ENCODE measurements at regions not wholly inside any gene's neighbourhood (a gene's known extent, or its start where the extent isn't known, plus 50 kb on each side); places are given as distances from the start of the nearest gene placed in this dataset.

DNA sequence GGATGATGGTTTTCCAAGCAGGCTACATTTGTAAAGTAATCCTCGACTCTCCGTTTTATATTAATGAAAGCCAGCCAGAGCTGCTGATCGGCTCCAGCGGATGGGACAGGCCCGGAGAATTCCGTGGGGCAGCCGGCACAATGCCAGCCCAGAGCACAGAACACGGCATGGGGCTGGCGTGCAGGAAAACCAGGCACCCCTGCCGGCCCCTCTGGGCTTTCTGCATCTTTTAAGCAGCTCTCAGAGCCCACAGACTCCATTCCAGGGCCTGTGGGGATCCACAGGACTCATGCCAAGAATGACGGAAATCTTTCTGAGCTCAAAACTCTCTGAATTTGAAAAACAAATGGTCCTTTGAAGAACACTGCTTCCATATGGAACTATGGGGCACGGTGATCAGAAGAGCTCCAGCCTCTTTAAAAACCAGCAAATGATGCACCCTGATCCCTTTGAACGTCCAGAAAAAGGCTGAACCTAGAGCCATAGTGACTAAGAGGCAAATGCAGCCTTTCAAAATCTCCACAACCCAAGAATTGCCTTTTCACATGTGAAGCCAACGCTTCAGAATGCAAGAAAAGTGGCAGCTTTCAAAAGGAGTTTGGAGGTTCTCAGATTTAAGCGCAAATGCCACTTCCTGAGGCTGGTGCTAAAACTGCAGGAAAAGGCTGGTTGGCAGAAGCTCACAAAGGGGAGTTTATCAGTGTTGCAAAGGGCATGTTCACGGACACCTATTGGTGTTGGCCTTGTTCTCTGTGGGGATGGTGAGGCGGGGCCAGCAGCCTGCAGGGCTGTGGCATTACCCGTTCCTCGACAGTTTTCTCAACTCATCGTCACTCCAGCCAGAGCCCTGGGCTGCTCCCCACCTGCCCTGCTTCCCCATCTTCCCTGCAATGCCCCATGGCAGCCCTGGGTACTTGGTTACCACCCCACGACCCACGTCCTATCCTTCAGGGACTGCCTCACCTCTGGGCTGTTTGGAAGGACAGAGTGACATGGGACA, 212.5 kb downstream of the CTTN start:
- H3K9me3 Mint-ChIP-seq: no peaks in the 10 kb centered on the region
- H3K27me3 Mint-ChIP-seq: peaks cover 2% of the 10 kb centered on the region
- no peaks in the 10 kb centered on the region for H3K36me3 Mint-ChIP-seq (ENCODE audit: low read depth)
- DNase-seq: no peak
- H3K4me3 Mint-ChIP-seq: no peak overlapping the region
- no peak overlapping the region for H3K27ac Mint-ChIP-seq
- ChIA-PET POLR2A (no interaction called here), CTCF (no interaction called here)
- no peaks in the 10 kb centered on the region for H3K4me1 Mint-ChIP-seq

DNA sequence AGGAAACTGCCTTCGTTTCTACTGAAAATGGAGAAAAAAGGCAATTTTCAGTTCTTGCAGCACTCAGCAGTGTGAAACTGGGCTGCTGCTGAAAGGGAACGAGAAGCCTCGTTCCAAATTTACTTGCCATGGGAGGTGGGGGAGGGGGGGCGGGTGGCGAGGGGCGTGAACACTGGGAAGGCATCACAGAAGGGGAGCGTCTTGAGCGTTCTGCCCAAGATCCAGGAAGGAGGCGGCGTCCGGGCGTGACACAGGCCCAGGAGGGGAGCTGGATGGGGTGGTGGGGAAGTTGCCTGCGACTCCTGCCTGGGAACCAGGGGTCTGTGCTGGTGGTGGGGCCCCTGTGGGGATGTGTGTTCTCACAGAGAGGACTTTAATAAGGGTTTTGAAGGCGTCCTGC, 213.5 kb downstream of the CTTN start:
- no peak for DNase-seq
- Mint-ChIP-seq H3K4me1 (no peaks in the 10 kb centered on the region), H3K9me3 (no peaks in the 10 kb centered on the region), H3K4me3 (no peak overlapping the region), H3K36me3 (ENCODE audit: low read depth) (no peaks in the 10 kb centered on the region), H3K27ac (no peak overlapping the region), H3K27me3 (peaks cover 2% of the 10 kb centered on the region)
- CTCF ChIA-PET: no interaction called here
- POLR2A ChIA-PET: no interaction called here

DNA sequence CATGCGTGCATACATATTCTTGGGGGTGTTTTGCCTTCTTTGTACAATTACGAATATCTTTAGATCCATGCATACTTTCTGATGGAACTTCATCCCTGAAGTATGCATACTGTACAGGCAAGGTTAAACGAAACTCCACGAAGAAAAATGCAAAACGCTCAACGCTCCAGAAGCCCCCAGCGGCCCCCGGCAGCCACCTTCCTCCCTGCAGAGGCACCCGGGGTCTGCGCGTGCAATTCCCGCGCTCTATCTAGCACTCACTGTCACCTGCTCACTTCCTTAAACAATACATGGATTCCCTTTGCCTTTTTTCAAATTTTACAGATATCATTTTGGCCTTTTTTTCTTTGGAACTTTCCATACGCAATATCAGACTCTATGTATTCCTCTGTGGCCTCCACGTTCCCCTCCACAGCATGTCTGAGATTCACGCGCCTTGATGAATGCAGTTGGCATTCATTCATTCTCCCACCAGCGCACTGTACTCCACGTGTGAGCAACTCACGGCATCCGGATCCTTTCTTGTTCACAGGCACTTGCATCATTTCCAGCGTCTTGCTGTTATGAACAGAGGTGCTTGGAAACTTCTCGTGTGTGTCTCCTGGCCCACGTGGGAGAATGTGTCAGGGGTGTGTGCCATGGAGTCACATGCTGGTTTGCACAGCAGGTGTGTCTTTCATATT, 214.3 kb downstream of the CTTN start:
- H3K4me1 Mint-ChIP-seq: no peaks in the 10 kb centered on the region
- DNase-seq: no peak
- no peaks in the 10 kb centered on the region for H3K9me3 Mint-ChIP-seq
- H3K36me3 Mint-ChIP-seq (ENCODE audit: low read depth): no peaks in the 10 kb centered on the region
- POLR2A ChIA-PET: no interaction called here
- peaks cover 2% of the 10 kb centered on the region for H3K27me3 Mint-ChIP-seq
- H3K27ac Mint-ChIP-seq: no peak overlapping the region
- H3K4me3 Mint-ChIP-seq: no peak overlapping the region
- CTCF ChIA-PET: no interaction called here

DNA sequence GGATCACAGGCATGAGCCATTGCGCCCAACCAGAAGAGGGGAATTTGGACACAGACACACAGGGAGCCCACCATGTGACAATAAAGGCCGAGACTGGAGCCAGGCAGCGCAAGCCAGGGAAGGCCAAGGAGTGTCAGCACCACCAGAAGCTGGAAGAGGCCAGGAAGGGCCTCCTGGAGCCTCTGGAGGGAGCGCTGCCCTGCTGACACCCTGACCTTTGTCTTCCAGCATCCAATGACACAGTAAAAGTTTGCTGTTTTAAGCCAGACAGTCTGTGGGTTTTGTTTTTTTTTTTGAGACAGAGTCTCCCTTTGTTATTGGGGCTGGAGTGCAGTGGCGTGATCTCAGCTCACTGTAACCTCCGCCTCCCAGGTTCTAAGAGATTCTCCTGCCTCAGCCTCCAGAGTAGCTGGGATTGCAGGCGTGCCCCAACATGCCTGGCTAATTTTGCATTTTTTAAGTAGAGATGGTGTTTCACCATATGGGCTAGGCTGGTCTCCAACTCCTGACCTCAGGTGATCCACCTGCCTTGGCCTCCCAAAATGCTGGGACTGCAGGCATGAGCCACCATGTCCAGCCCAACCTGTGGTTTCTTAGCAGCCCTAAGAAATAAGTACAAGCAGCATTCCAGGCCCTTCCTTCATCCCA, 215.8 kb downstream of the CTTN start:
- Mint-ChIP-seq H3K4me3 (no peak overlapping the region), H3K27me3 (peaks cover 2% of the 10 kb centered on the region), H3K4me1 (no peaks in the 10 kb centered on the region), H3K9me3 (no peaks in the 10 kb centered on the region), H3K36me3 (ENCODE audit: low read depth) (no peaks in the 10 kb centered on the region), H3K27ac (no peak overlapping the region)
- no peak for DNase-seq
- ChIA-PET POLR2A (no interaction called here), CTCF (no interaction called here)

DNA sequence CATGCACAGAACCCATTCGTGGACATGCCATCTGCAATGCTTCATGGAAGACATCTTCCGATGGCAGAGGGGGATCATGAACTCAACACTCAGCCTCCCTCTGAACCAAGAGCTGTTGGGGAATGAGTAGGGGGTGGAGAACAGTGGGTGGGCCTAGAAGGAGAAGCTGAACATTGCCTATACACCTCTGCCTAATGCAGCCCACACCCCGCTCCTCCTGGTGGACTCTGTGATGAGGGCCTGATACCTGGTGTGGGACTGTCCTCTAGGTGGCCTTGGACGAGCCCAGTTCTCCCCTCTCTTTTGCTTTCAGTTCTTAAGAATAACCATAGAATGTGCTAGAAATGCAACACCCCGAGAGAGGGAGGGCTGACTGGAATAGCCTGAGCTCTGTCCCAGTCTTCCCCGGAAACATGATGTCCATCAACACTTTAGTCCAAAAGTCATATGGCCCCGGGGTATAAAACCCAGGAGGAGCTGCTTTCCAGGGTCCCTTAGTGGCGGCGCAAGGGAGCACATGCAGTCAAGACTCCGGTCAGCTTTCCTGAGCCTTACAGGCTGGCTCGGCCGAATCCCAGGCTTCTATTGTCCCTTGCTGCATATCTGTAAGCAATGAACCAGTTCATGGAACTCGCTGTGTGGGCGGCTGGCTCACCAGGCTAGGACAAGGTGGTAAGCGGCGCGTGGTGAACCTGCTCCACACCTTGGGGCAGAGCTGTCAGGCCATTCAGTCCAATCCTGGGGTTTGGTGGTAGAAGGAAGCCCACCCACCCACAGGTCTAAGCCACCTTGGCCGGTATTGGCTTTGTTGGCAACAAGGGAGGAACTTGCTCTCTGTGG, 216.9 kb downstream of the CTTN start:
- ChIA-PET CTCF (no interaction called here), POLR2A (no interaction called here)
- no peaks in the 10 kb centered on the region for H3K36me3 Mint-ChIP-seq (ENCODE audit: low read depth)
- no peak for DNase-seq
- no peaks in the 10 kb centered on the region for H3K9me3 Mint-ChIP-seq
- no peaks in the 10 kb centered on the region for H3K4me1 Mint-ChIP-seq
- no peak overlapping the region for H3K4me3 Mint-ChIP-seq
- no peaks in the 10 kb centered on the region for H3K27me3 Mint-ChIP-seq
- H3K27ac Mint-ChIP-seq: no peak overlapping the region

DNA sequence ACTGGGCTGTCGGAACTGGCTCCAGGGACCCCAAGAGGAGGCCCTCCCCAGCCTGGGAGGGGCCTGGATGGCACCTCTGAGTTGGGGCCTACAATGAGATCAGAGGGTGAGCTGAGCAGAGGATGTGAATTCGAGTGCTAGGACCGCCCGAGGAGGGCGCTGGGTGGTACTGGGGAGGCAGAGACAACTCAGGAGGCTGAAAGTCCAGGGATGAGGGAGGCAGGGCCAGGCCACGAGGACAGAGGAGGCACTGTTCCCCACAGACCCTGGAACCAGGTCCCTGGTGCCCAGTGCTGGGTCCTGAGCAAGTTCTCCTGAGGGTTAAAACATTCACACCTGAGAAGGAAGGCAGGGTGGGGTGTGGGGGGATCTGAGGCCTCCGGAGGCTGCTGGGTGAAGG, 218.0 kb downstream of the CTTN start:
- Mint-ChIP-seq H3K27ac (no peak overlapping the region), H3K4me3 (no peak overlapping the region), H3K9me3 (no peaks in the 10 kb centered on the region), H3K4me1 (no peaks in the 10 kb centered on the region), H3K36me3 (ENCODE audit: low read depth) (no peaks in the 10 kb centered on the region), H3K27me3 (no peaks in the 10 kb centered on the region)
- no peak for DNase-seq
- POLR2A ChIA-PET: no interaction called here
- CTCF ChIA-PET: no interaction called here

DNA sequence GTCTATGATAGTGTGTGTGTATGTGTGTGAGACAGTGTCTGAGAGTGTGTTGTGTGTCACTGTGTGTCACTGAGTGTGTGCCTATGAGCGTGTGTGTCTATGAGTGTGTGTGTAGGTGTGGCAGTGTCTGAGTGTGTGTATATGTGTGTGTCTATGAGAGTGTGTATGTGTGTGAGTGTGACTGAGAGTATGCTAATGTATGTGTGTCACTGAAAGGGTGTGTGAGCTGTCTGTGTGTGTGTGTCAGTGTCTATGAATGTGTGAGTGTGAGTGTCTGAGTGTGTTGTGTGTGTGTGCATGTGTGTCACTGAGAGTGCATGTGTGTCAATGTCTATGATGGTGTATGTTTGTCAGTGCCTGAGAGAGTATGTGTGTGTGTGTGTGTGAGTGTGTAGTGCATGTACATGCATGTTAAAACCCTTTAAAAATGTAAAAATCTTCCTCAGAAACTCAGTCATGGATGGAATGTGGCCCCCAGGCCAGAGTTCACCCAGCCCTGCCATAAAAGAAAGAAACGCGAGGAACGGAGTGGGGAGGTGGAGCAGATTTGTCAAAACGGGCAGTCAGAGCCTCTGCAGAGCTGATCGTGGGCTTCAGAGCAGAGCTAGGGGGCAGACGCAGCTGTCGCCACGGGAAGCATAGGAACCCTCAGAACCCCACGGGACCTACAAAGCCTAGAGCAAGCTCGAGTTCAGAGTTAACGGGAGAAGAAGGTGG, 218.8 kb downstream of the CTTN start:
- POLR2A ChIA-PET: no interaction called here
- DNase-seq: no peak
- H3K27me3 Mint-ChIP-seq: no peaks in the 10 kb centered on the region

DNA sequence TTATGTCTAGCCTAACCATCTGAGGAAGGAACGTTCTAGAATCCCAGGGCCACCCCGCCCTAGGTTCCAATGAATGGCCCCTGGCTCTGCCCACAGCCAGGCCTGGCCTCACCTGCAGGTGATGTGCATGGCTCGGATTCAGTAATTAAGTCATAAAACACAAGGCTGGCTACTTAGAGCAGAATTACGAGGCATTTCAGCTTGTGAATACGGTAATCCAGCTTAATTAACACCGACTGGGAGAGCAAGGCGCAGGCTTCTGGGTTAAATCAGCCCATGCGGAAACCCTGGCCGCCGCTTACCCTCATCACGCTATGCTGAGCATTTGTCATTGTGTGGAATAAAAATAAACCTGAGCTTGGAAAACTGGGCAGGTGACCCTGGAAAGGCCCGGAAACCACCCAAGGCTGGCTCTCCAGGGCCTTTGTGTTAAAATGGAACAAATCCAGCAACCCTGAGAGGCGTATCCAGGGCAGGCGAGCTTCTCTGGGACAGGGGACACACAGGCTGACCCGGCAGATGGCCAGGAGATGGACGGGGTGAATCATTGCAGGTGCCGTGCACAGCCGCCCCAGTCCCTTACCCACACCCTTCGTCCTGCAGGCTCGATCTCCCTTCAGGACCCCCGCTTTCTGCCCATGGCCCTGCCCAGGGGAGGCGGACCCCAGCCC, 220.2 kb downstream of the CTTN start:
- H3K36me3 Mint-ChIP-seq (ENCODE audit: low read depth): no peaks in the 10 kb centered on the region
- ChIA-PET POLR2A (no interaction called here), CTCF (no interaction called here)
- H3K27ac Mint-ChIP-seq: no peak overlapping the region
- H3K9me3 Mint-ChIP-seq: no peaks in the 10 kb centered on the region
- H3K4me1 Mint-ChIP-seq: no peaks in the 10 kb centered on the region
- no peaks in the 10 kb centered on the region for H3K27me3 Mint-ChIP-seq
- no peak for DNase-seq
- no peak overlapping the region for H3K4me3 Mint-ChIP-seq

More for the DNA sequence above, 218.8 kb downstream of the CTTN start:
- no peaks in the 10 kb centered on the region for H3K9me3 Mint-ChIP-seq
- H3K27ac Mint-ChIP-seq: no peak overlapping the region
- H3K4me3 Mint-ChIP-seq: no peak overlapping the region
- H3K4me1 Mint-ChIP-seq: no peaks in the 10 kb centered on the region
- no peaks in the 10 kb centered on the region for H3K36me3 Mint-ChIP-seq (ENCODE audit: low read depth)
- CTCF ChIA-PET: no interaction called here

DNA sequence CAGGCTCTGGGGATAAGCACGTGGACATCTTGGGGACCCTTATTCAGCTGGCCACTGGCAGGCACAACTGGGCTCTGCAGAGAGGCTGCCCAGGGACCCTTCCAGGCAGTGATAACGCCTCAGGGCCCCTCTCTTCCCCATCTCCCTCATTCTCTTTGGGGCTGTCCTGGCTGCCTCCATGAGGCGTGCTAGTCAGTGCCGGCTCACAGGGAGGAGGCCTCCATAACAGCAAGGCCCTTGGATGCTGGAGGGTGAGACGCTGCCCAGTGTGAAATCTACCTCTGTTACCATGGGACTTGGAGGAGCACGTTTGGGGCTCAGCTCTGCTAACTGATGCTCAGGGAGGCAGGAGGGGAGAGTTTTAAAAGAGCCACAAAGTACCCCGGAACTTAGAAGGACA, 221.3 kb downstream of the CTTN start:
- no peak for DNase-seq
- no peak overlapping the region for H3K27ac Mint-ChIP-seq
- no peaks in the 10 kb centered on the region for H3K9me3 Mint-ChIP-seq
- no peaks in the 10 kb centered on the region for H3K27me3 Mint-ChIP-seq
- POLR2A ChIA-PET: no interaction called here
- H3K4me3 Mint-ChIP-seq: no peak overlapping the region
- CTCF ChIA-PET: no interaction called here
- H3K36me3 Mint-ChIP-seq (ENCODE audit: low read depth): no peaks in the 10 kb centered on the region
- no peaks in the 10 kb centered on the region for H3K4me1 Mint-ChIP-seq

DNA sequence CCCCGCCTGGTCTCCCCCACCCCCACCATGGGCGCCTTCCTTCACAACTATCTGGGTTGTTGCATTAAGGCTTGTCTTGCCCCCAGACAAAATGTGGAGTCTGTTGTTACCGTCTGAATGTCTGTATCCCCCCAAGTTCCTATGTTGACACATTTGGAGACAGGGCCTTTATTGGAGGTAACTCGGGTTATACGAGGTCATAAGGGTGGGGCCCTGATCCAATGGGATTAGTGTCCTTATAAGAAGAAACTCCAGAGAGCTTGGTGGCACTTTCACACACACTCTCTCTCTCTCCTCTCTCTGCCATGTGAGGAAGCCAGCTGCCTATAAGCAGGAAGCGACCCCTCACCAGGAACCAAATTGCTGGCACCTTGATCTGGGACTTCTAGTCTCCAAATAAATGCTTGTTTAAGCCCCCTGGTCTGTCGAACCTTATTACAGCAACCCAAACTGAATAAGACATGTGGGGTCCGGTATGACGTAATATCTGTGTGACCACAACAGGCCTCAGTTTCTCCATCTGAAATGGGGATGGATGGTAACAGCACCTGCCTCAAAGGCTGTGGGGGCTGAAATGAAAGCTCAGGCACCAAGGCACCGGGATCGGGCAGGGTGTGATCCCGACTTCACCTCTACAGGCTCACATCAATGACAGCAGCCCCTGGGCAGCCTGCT, 222.3 kb downstream of the CTTN start:
- no peaks in the 10 kb centered on the region for H3K9me3 Mint-ChIP-seq
- CTCF ChIA-PET: no interaction called here

DNA sequence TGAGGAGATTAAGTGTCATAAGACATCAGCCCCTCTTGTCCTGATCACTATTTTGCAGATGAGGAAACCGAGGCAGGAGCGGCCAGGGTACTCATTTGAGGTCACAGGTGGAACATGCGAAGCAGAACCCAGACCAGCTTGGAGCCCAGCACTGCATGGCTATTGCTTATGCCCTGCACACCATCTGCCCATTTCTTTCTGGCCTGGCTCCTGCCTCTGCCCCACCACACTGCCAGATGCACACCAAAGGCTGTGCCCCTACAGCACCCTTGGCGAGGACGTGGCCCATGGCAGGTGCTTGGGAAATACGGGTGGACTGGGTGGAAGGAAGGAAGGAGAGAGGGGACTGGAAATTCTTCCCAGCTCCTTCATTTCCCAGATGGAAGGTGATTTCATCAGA, 222.9 kb downstream of the CTTN start:
- Mint-ChIP-seq H3K27me3 (no peaks in the 10 kb centered on the region), H3K4me3 (no peak overlapping the region), H3K9me3 (no peaks in the 10 kb centered on the region), H3K4me1 (no peaks in the 10 kb centered on the region), H3K27ac (no peak overlapping the region), H3K36me3 (ENCODE audit: low read depth) (no peaks in the 10 kb centered on the region)
- ChIA-PET POLR2A (no interaction called here), CTCF (no interaction called here)
- DNase-seq: no peak

More for the DNA sequence above, 222.3 kb downstream of the CTTN start:
- no peak for DNase-seq
- Mint-ChIP-seq H3K4me1 (no peaks in the 10 kb centered on the region), H3K36me3 (ENCODE audit: low read depth) (no peaks in the 10 kb centered on the region), H3K4me3 (no peak overlapping the region), H3K27ac (no peak overlapping the region), H3K27me3 (no peaks in the 10 kb centered on the region)
- POLR2A ChIA-PET: no interaction called here

DNA sequence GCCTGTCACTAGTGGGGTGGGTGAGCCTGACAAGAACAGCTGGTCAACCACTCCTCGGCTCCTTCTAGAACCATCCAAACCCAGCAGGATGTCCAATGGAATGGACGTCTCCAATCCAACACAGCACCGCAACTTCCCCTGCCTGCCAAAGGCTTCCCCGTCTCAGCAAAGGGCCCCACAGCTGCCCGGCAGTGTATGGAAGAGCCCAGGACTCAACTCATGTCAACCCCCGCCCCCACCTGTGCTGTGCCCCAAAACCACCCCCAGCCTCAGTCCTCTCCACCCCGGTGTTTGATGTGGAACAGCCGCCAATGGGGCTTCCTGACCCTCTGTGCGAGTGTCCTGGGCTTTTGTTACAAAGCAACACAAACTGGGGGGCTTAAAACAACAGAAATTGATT, 223.8 kb downstream of the CTTN start:
- DNase-seq: no peak
- H3K4me1 Mint-ChIP-seq: no peaks in the 10 kb centered on the region
- no peak overlapping the region for H3K27ac Mint-ChIP-seq
- no peaks in the 10 kb centered on the region for H3K36me3 Mint-ChIP-seq (ENCODE audit: low read depth)
- POLR2A ChIA-PET: no interaction called here
- no peaks in the 10 kb centered on the region for H3K27me3 Mint-ChIP-seq
- no peaks in the 10 kb centered on the region for H3K9me3 Mint-ChIP-seq
- CTCF ChIA-PET: no interaction called here
- no peak overlapping the region for H3K4me3 Mint-ChIP-seq
